Right lobe of liver (tissue), 6 donors: ENCODE measurements at regions not wholly inside any gene's neighbourhood (a gene's known extent, or its start where the extent isn't known, plus 50 kb on each side); places are given as distances from the start of the nearest gene placed in this dataset.

Source experiments
- ATAC-seq, 4 donors: fragments of 200-7000 bp; cut with Tn5 transposase; one replicate each; pipeline ENCODE4 v1.9.1; 2020; ENCODE audit warnings: mild to moderate bottlenecking in 4 of 4, moderate library complexity in 4 of 4
- DNase-seq, 3 donors: peaks; one replicate each; pipeline ENCODE4 v3.0.0-alpha.2; 2020
- H3K27ac ChIP-seq, 3 donors: fragments of 200-600 bp; one replicate each; pipeline ENCODE4 v1.8.0; 2022
- H3K27me3 ChIP-seq, 2 donors: fragments of 200-600 bp; one replicate each; pipeline ENCODE4 v1.8.0; 2022
- H3K36me3 ChIP-seq, 4 donors: fragments of 200-600 bp; sonication (generic) in 1 of 4; one replicate each; pipeline versions ENCODE4 v1.5.1 to v1.8.0; 2017 to 2022; ENCODE audit warnings: control low read depth in 1 of 4
- H3K4me1 ChIP-seq, 4 donors: fragments of 200-600 bp; sonication (generic) in 1 of 4; one replicate each; pipeline versions ENCODE4 v1.5.1 to v1.8.0; 2017 to 2022; ENCODE audit warnings: control low read depth in 1 of 4
- H3K4me3 ChIP-seq, 3 donors: fragments of 200-600 bp; one replicate each; pipeline ENCODE4 v1.8.0; 2022
- H3K9me3 ChIP-seq, 4 donors: fragments of 200-600 bp; sonication (generic) in 1 of 4; one replicate each; pipeline versions ENCODE4 v1.5.1 to v1.8.0; 2017 to 2022; ENCODE audit warnings: control low read depth in 1 of 4
- POLR2A ChIP-seq: fragments of 450-650 bp; IDR thresholded peaks from one replicate; pipeline ENCODE4 v1.6.1; 2017; ENCODE audit warnings: antibody characterized with exemption, mild to moderate bottlenecking
- WGBS: methylation state at CpG from one replicate; pipeline ENCODE4 v1.1.6; 2018; ENCODE audit warnings: low coverage, low lambda C conversion rate; ENCODE audit not compliant: insufficient coverage; ENCODE audit errors: missing lambda C conversion rate; 5-methylcytosine and 5-hydroxymethylcytosine counted together
- intact Hi-C, 2 donors: fragments of 100-400 bp; cut with DNase I; formaldehyde crosslinking; loops; one replicate each; pipeline versions ENCODE4 v1.11.2 to v1.14.1; 2022
- TF ChIP-seq, protein P1 (sequence below), 4 donors: fragments of 200-600 bp in 3 of 4; fragments of 450-650 bp in 1 of 4; IDR thresholded peaks; one replicate each; pipeline versions ENCODE4 v1.5.1 to v1.8.0; 2016 to 2022; ENCODE audit warnings: antibody characterized with exemption in 4 of 4, mild to moderate bottlenecking in 2 of 4
- donor health status: DM: no; HTN: yes; CAD: no.
- donor health status: DM: no; HTN: no; CAD: no.
- donor health status: DM: no; HTN: no; CAD: no.
- donor health status: DM: no; HTN: yes; CAD: no.
- donor health status: DM: no; HTN: yes; CAD: no.

DNA sequence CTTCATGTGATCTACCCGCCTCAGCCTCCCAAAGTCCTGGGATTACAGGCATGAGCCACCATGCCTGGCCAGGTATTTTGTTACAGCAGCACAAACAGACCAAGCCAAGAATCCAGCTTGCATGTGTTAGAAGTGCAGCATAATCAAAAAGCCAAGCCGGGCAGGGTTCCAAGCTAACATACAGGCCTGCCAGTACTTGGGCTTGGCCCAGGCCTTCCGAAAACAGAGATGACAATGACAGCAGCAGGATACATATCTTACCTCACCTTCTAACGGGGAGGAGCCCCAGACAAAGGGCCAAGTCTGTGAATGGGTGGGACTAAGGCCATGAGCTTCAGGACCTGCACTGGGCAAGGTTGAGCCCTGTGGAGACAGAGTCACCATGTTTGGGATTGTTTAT is 91.4 kb upstream of the ZNF462 start:
- intact Hi-C loops, result no loop called here
- Histone ChIP-seq H3K27ac (no peak overlapping the region), H3K27me3 (no peaks in the 10 kb centered on the region), H3K9me3 (no peaks in the 10 kb centered on the region), H3K36me3 (no peaks in the 10 kb centered on the region), H3K4me1 (no peaks in the 10 kb centered on the region), H3K4me3 (no peak overlapping the region)
- WGBS, result 43% methylated on average over 4 of the region's 4 CpGs
- DNase-seq (peak; percentile 28 to 58 (median 58)), ATAC-seq (peak; percentile 35 to 84 (median 44))
- TF ChIP-seq, protein P1, sequence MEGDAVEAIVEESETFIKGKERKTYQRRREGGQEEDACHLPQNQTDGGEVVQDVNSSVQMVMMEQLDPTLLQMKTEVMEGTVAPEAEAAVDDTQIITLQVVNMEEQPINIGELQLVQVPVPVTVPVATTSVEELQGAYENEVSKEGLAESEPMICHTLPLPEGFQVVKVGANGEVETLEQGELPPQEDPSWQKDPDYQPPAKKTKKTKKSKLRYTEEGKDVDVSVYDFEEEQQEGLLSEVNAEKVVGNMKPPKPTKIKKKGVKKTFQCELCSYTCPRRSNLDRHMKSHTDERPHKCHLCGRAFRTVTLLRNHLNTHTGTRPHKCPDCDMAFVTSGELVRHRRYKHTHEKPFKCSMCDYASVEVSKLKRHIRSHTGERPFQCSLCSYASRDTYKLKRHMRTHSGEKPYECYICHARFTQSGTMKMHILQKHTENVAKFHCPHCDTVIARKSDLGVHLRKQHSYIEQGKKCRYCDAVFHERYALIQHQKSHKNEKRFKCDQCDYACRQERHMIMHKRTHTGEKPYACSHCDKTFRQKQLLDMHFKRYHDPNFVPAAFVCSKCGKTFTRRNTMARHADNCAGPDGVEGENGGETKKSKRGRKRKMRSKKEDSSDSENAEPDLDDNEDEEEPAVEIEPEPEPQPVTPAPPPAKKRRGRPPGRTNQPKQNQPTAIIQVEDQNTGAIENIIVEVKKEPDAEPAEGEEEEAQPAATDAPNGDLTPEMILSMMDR (IDR thresholded peaks at IDR 0.05), result no peak
- no peak for TF ChIP-seq POLR2A

DNA sequence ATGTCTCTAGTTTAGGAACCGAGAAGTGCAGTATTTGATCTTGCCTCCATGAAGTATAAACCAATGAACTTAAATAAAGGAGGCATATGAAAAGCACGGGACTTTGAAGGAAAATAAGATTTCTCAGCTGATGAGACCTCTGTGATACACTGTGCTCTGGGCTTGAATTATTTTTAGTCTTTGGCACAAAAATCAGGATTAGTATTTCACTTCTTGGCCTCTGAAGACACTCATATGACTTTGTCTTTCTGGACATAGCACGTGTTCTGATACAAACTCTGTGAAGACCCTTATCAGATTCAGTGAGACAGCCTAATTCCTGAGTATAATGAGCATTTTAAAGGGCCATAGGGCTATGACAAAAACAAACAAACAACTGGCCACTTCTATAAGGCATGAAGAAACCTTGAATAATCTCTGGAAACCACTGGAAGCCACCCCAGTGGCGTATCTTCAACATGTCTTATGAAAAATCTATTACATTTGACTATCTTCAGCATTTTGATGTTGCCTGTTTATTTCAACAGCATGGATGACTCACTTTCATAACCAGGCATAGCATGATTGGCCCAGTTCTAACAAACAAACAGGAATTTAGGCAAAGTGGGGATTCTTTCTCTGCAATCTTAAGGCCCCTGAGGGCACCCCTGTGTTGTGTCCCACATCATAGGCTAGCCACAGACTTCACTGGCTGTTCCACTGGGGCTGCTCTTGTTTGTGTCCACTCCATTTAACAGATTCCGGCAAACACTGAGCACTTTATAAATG is 90.3 kb upstream of the ZNF462 start:
- intact Hi-C loops, result no loop called here
- Histone ChIP-seq H3K4me1 (no peaks in the 10 kb centered on the region), H3K9me3 (no peaks in the 10 kb centered on the region), H3K27me3 (no peaks in the 10 kb centered on the region), H3K36me3 (no peaks in the 10 kb centered on the region), H3K4me3 (no peak overlapping the region), H3K27ac (no peak overlapping the region)
- DNase-seq (no peak), ATAC-seq (no peak)
- WGBS, result 67% methylated on average over 5 of the region's 5 CpGs
- TF ChIP-seq POLR2A, result no peak
- TF ChIP-seq, protein P1 (IDR thresholded peaks at IDR 0.05), result no peak

DNA sequence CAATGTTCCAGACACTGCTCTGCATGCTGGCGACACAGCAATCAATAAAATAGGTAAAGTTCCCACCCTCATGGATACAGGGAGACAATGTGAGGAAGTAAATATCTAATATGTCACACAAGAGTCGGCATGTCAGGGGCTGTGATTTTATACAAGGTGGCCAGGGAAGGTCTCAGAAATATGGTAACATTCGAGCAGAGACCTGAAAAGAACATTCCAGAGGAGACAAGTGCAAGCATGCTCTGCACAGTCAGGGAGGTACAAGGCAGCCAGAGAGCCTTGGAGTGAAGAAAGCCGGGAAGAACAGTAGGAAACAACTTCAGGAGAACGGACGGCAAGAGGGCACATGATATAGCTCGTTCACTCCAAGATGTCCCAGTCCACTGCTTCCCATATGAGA is 89.2 kb upstream of the ZNF462 start:
- Histone ChIP-seq H3K4me3 (no peak overlapping the region), H3K4me1 (no peaks in the 10 kb centered on the region), H3K9me3 (no peaks in the 10 kb centered on the region), H3K27me3 (no peaks in the 10 kb centered on the region), H3K27ac (no peak overlapping the region), H3K36me3 (no peaks in the 10 kb centered on the region)
- TF ChIP-seq, protein P1 (IDR thresholded peaks at IDR 0.05), result no peak
- no peak for TF ChIP-seq POLR2A
- intact Hi-C loops, result no loop called here
- no peak for ATAC-seq
- DNase-seq, result no peak
- WGBS, result 48% methylated on average over 7 of the region's 7 CpGs

DNA sequence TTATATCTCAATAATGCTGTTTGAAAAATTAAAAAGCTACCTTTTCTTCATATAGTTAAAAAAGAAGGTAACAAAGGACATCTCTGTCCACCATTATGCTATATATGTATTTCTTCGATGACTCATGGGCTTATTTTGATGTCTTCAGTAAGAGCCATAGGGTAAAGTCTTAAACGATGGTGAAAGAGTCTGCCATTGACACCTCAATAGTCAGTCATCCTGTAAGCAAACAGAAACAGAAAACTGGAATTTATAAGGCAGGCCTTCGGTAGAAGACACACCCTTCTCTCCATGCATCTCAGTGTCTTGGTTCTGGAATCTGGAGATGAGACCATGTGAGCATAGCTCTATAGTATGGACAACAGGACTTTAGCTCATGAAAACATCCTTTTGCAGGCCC is 87.0 kb upstream of the ZNF462 start:
- TF ChIP-seq POLR2A, result no peak
- TF ChIP-seq, protein P1 (IDR thresholded peaks at IDR 0.05), result no peak
- no peak for ATAC-seq
- H3K27ac ChIP-seq, result no peak overlapping the region
- H3K4me3 ChIP-seq, result no peak overlapping the region
- no peaks in the 10 kb centered on the region for H3K4me1 ChIP-seq
- WGBS, result 64% methylated on average over 3 of the region's 3 CpGs
- intact Hi-C loops, result no loop called here
- H3K27me3 ChIP-seq, result no peaks in the 10 kb centered on the region
- H3K36me3 ChIP-seq, result no peaks in the 10 kb centered on the region
- no peaks in the 10 kb centered on the region for H3K9me3 ChIP-seq
- DNase-seq, result no peak
